Trophoblast cell (in vitro differentiated cells and primary cell): ENCODE measurements at regions not wholly inside any gene's neighbourhood (a gene's known extent, or its start where the extent isn't known, plus 50 kb on each side); places are given as distances from the start of the nearest gene placed in this dataset.

Experiments used
- DNase-seq, 2 donors: peaks; one replicate each; pipeline ENCODE4 v3.0.0-alpha.2; 2016
- H2AFZ ChIP-seq: 2 replicates; pipeline ENCODE4 v1.6.1; 2013; ENCODE audit warnings: low read length, moderate library complexity, mild to moderate bottlenecking; ENCODE audit not compliant: insufficient read depth, poor library complexity
- H2AK5ac ChIP-seq: 2 replicates; pipeline ENCODE4 v1.6.1; 2013; ENCODE audit warnings: mild to moderate bottlenecking, low read length
- H2BK120ac ChIP-seq: 2 replicates; pipeline ENCODE4 v1.6.1; 2013; ENCODE audit warnings: low read length, mild to moderate bottlenecking, moderate library complexity; ENCODE audit not compliant: insufficient read depth, poor library complexity
- H2BK12ac ChIP-seq: 2 replicates; pipeline ENCODE4 v1.6.1; 2013; ENCODE audit warnings: mild to moderate bottlenecking, low read length, moderate library complexity
- H2BK5ac ChIP-seq: 2 replicates; pipeline ENCODE4 v1.6.1; 2013; ENCODE audit warnings: low read length, low read depth, moderate library complexity, mild to moderate bottlenecking; ENCODE audit not compliant: poor library complexity
- H3K14ac ChIP-seq: 2 replicates; pipeline ENCODE4 v1.6.1; 2013; ENCODE audit warnings: mild to moderate bottlenecking, low read length
- H3K18ac ChIP-seq: 2 replicates; pipeline ENCODE4 v1.6.1; 2013; ENCODE audit warnings: mild to moderate bottlenecking, low read length
- H3K23ac ChIP-seq: 2 replicates; pipeline ENCODE4 v1.6.1; 2013; ENCODE audit warnings: low read length
- H3K27ac ChIP-seq: 2 replicates; pipeline ENCODE4 v1.5.1; 2013; ENCODE audit warnings: low read depth, mild to moderate bottlenecking, inconsistent platforms, low read length, moderate library complexity
- H3K27me3 ChIP-seq: 2 replicates; pipeline ENCODE4 v1.6.1; 2013; ENCODE audit warnings: inconsistent platforms, mild to moderate bottlenecking, low read length, moderate library complexity; ENCODE audit not compliant: insufficient read depth
- H3K36me3 ChIP-seq, 2 experiments: 1 replicate in 1 of 2; 2 replicates in 1 of 2; pipeline ENCODE4 v1.6.1; 2013; ENCODE audit warnings: low read length in 2 of 2, mild to moderate bottlenecking in 2 of 2, moderate library complexity in 1 of 2; ENCODE audit not compliant: insufficient read depth in 2 of 2, control insufficient read depth in 1 of 2
- H3K4ac ChIP-seq: 2 replicates; pipeline ENCODE4 v1.6.1; 2013; ENCODE audit warnings: low read depth, mild to moderate bottlenecking, low read length, moderate library complexity
- H3K4me1 ChIP-seq, 2 experiments: 1 replicate in 1 of 2; 2 replicates in 1 of 2; pipeline ENCODE4 v1.6.1; 2013; ENCODE audit warnings: low read length in 2 of 2, mild to moderate bottlenecking in 2 of 2, moderate library complexity in 1 of 2; ENCODE audit not compliant: insufficient read depth in 2 of 2, control insufficient read depth in 1 of 2
- H3K4me2 ChIP-seq: 2 replicates; pipeline ENCODE4 v1.6.1; 2013; ENCODE audit warnings: inconsistent platforms, mild to moderate bottlenecking, low read length, moderate library complexity
- H3K4me3 ChIP-seq: 2 replicates; pipeline ENCODE4 v1.5.1; 2013; ENCODE audit warnings: mild to moderate bottlenecking, low read depth, low read length, inconsistent platforms
- H3K79me1 ChIP-seq: one replicate; pipeline ENCODE4 v1.6.1; 2013; ENCODE audit warnings: low read length
- H3K79me2 ChIP-seq: 2 replicates; pipeline ENCODE4 v1.6.1; 2013; ENCODE audit warnings: low read length, mild to moderate bottlenecking; ENCODE audit not compliant: control insufficient read depth, insufficient read depth, poor library complexity
- H3K9ac ChIP-seq: 2 replicates; pipeline ENCODE4 v1.6.1; 2013; ENCODE audit warnings: mild to moderate bottlenecking, low read length
- H3K9me3 ChIP-seq: 2 replicates; pipeline ENCODE4 v1.6.1; 2013; ENCODE audit warnings: low read depth, mild to moderate bottlenecking, control low read depth, inconsistent platforms, low read length; ENCODE audit not compliant: insufficient read depth
- H4K12ac ChIP-seq: 2 replicates; pipeline ENCODE4 v1.6.1; 2013; ENCODE audit warnings: low read depth, mild to moderate bottlenecking, low read length, moderate library complexity
- H4K8ac ChIP-seq: 2 replicates; pipeline ENCODE4 v1.6.1; 2013; ENCODE audit warnings: low read depth, mild to moderate bottlenecking, low read length, moderate library complexity
- H4K91ac ChIP-seq: one replicate; pipeline ENCODE4 v1.6.1; 2013; ENCODE audit warnings: low read depth, mild to moderate bottlenecking, low read length, moderate library complexity
- WGBS: extraction: QIAGEN DNeasy Blood & Tissue Kit; methylation state at CpG from one replicate; pipeline ENCODE4 v1.1.7; 2013; ENCODE audit warnings: missing lambda C conversion rate; ENCODE audit not compliant: insufficient read length, insufficient coverage; ENCODE audit errors: extremely low coverage; 5-methylcytosine and 5-hydroxymethylcytosine counted together

- Histone ChIP-seq H3K14ac (no peak overlapping the region), H2BK12ac (no peak overlapping the region), H3K79me1 (no peaks in the 10 kb centered on the region), H3K18ac (no peak overlapping the region), H2AK5ac (no peak overlapping the region), H3K4ac (no peak overlapping the region), H3K4me1 (no peaks in the 10 kb centered on the region), H3K4me3 (no peak overlapping the region), H3K36me3 (no peaks in the 10 kb centered on the region), H4K91ac (no peak overlapping the region), H2AFZ (no peak overlapping the region), H3K9ac (no peak overlapping the region), H2BK5ac (no peak overlapping the region), H3K9me3 (no peaks in the 10 kb centered on the region), H3K27me3 (no peaks in the 10 kb centered on the region), H3K4me2 (no peak overlapping the region), H3K23ac (no peak overlapping the region), H4K12ac (no peak overlapping the region), H2BK120ac (no peak overlapping the region), H3K79me2 (no peaks in the 10 kb centered on the region), H4K8ac (no peak overlapping the region), H3K27ac (no peak overlapping the region)
- WGBS = no CpG with 5 or more reads among the region's 7 CpGs
- DNase-seq = no peak
Measured at GRCh38 chr22:22759889-22760546, 115.6 kb downstream of the GGTLC2 start.

DNA sequence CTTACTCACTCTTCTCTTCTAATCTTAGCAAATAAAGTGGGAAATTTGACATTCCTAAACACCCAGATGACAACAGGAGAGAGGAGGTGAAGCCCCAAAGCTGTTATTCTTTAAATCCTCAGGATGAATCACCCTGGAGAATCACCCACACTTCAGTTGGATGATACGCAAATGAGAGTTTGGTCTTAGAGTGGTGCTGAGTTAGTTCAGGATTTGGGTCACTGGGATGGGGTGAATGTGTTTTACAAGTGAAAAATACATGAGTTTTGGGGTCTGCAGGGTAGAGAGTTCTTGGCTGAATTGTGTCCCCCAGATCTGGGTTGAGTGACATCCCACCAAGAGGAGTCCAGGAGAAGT lies 117.2 kb downstream of the GGTLC2 start:
- Histone ChIP-seq H2AK5ac (no peak overlapping the region), H2BK12ac (no peak overlapping the region), H2BK120ac (no peak overlapping the region), H4K8ac (no peak overlapping the region), H3K4me3 (no peak overlapping the region), H4K91ac (no peak overlapping the region), H3K4me2 (no peak overlapping the region), H3K36me3 (no peaks in the 10 kb centered on the region), H3K27ac (no peak overlapping the region), H3K14ac (no peak overlapping the region), H3K79me1 (no peaks in the 10 kb centered on the region), H3K18ac (no peak overlapping the region), H3K79me2 (no peaks in the 10 kb centered on the region), H2BK5ac (no peak overlapping the region), H3K4ac (no peak overlapping the region), H3K9ac (no peak overlapping the region), H3K23ac (no peak overlapping the region), H3K27me3 (no peaks in the 10 kb centered on the region), H3K4me1 (no peaks in the 10 kb centered on the region), H3K9me3 (no peaks in the 10 kb centered on the region), H4K12ac (no peak overlapping the region), H2AFZ (no peak overlapping the region)
- WGBS = no CpG with 5 or more reads among the region's 1 CpG
- no peak for DNase-seq

DNA sequence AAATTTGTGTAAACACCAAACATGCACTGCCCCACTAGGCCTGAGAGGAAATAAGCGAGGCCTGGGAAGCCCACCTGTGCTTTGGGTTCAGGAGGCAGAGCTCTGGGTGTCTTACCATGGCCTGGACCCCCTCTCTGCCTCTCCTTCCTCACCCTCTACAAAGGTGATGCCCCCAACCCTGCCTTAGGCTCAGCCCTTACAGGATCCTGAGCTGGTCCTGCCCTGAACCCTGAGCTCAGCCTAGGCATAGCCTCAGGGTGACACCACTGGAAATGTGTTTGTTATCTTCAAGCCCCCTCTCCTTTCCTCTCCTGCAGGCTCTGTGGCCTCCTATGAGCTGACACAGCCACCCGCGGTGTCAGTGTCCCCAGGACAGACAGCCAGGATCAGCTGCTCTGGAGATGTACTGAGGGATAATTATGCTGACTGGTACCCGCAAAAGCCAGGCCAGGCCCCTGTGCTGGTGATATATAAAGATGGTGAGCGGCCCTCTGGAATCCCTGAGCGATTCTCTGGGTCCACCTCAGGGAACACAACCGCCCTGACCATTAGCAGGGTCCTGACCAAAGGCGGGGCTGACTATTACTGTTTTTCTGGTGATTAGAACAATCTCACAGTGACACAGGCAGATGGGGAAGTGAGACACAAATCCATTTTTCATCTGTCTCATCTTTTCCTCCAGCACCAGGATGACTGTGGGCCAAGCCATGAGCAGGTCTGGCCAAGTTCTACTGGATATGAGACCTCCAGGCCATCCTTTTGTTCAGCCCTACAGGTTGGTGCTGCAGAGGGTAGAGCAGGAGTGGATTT lies 117.8 kb downstream of the GGTLC2 start:
- H3K9ac ChIP-seq = no peak overlapping the region
- no peak for DNase-seq

GRCh38 chr22:22763512-22763911 lies 119.1 kb downstream of the GGTLC2 start:
- Histone ChIP-seq H3K27ac (no peak overlapping the region), H3K27me3 (no peaks in the 10 kb centered on the region), H3K9me3 (no peaks in the 10 kb centered on the region), H2BK120ac (no peak overlapping the region), H3K23ac (no peak overlapping the region), H3K4me2 (no peak overlapping the region), H3K4ac (no peak overlapping the region), H3K18ac (no peak overlapping the region), H4K8ac (no peak overlapping the region), H2BK12ac (no peak overlapping the region), H4K12ac (no peak overlapping the region), H3K4me1 (no peaks in the 10 kb centered on the region), H2AFZ (no peak overlapping the region), H3K4me3 (no peak overlapping the region), H2BK5ac (no peak overlapping the region), H3K79me2 (no peaks in the 10 kb centered on the region), H2AK5ac (no peak overlapping the region), H3K36me3 (no peaks in the 10 kb centered on the region), H4K91ac (no peak overlapping the region), H3K79me1 (no peaks in the 10 kb centered on the region), H3K9ac (peak overlapping the region; percentile 70), H3K14ac (no peak overlapping the region)
- no CpG with 5 or more reads among the region's 4 CpGs for WGBS
- no peak for DNase-seq

More for the DNA sequence above, 117.8 kb downstream of the GGTLC2 start:
- Histone ChIP-seq H3K4me1 (no peaks in the 10 kb centered on the region), H3K23ac (no peak overlapping the region), H2AK5ac (no peak overlapping the region), H3K4me2 (no peak overlapping the region), H3K9me3 (no peaks in the 10 kb centered on the region), H3K27ac (no peak overlapping the region), H3K4ac (no peak overlapping the region), H3K79me1 (no peaks in the 10 kb centered on the region), H2BK5ac (no peak overlapping the region), H2AFZ (no peak overlapping the region), H3K27me3 (no peaks in the 10 kb centered on the region), H3K4me3 (no peak overlapping the region), H3K79me2 (no peaks in the 10 kb centered on the region), H2BK120ac (no peak overlapping the region), H3K18ac (no peak overlapping the region), H4K8ac (no peak overlapping the region), H3K36me3 (no peaks in the 10 kb centered on the region), H2BK12ac (no peak overlapping the region), H4K12ac (no peak overlapping the region), H4K91ac (no peak overlapping the region), H3K14ac (no peak overlapping the region)
- no CpG with 5 or more reads among the region's 8 CpGs for WGBS
